ENCODE measurements at regions not wholly inside any gene's neighbourhood (a gene's known extent, or its start where the extent isn't known, plus 50 kb on each side); places are given as distances from the start of the nearest gene placed in this dataset.
"Not testable (repeated sequence)": the region's sequence is repeated elsewhere in the genome, so short reads cannot be mapped to it uniquely, and the experiment has no call there.

DNA sequence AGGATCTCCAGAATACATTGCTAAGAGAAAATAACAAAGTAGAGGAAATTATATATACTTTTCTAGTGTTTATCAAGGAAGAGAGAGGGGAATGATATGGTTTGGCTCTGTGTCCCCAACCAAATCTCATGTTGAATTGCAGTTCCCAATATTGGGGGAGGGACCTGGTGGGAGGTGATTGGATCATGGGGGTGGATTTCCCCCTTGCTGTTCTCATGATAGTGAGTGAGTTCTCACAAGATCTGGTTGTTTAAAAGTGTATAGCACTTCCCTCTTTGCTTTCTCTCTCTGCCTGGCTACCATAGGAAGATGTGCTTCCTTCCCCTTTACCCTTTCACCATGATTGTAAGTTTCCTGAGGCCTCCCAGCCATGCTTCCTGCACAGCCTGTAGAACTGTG lies 337.9 kb downstream of the SEMA3D start:
- TF ChIP-seq, protein P1, sequence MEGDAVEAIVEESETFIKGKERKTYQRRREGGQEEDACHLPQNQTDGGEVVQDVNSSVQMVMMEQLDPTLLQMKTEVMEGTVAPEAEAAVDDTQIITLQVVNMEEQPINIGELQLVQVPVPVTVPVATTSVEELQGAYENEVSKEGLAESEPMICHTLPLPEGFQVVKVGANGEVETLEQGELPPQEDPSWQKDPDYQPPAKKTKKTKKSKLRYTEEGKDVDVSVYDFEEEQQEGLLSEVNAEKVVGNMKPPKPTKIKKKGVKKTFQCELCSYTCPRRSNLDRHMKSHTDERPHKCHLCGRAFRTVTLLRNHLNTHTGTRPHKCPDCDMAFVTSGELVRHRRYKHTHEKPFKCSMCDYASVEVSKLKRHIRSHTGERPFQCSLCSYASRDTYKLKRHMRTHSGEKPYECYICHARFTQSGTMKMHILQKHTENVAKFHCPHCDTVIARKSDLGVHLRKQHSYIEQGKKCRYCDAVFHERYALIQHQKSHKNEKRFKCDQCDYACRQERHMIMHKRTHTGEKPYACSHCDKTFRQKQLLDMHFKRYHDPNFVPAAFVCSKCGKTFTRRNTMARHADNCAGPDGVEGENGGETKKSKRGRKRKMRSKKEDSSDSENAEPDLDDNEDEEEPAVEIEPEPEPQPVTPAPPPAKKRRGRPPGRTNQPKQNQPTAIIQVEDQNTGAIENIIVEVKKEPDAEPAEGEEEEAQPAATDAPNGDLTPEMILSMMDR (conservative IDR thresholded peaks at IDR 0.05; ENCODE audit: low read length): not testable (repeated sequence)
- TF ChIP-seq EZH2phosphoT487 (IDR thresholded peaks at IDR 0.05; ENCODE audit: borderline replicate concordance): not testable (repeated sequence)

All from Loucy (cell line).